ENCODE measurements at regions not wholly inside any gene's neighbourhood (a gene's known extent, or its start where the extent isn't known, plus 50 kb on each side); places are given as distances from the start of the nearest gene placed in this dataset.

GRCh38 chr10:78980354-78980753 lies 88.4 kb upstream of the ZMIZ1 start:
- Histone ChIP-seq H3K9me2 (ENCODE audit: insufficient read depth, low read length) (no peaks in the 10 kb centered on the region), H3K79me2 (ENCODE audit: insufficient read depth, low read depth, low read length) (no peaks in the 10 kb centered on the region), H4K20me1 (ENCODE audit: insufficient read depth, low read length) (no peaks in the 10 kb centered on the region), H3K36me3 (ENCODE audit: insufficient read depth, low read length) (no peaks in the 10 kb centered on the region), H2AFZ (ENCODE audit: low read length) (no peak overlapping the region), H3K4me3 (ENCODE audit: low read depth, low read length, poor library complexity, severe bottlenecking) (no peak overlapping the region), H3K9me3 (ENCODE audit: low read length) (no peaks in the 10 kb centered on the region), H3K4me2 (ENCODE audit: low read length) (no peak overlapping the region), H3K27ac (ENCODE audit: low read depth, low read length, poor library complexity, severe bottlenecking) (no peak overlapping the region), H3K4me1 (ENCODE audit: insufficient read depth, low read length, poor library complexity, severe bottlenecking) (peaks cover 4% of the 10 kb centered on the region)
- no peak for DNase-seq (ENCODE audit: low spot score)
- intact Hi-C loops (cut with micrococcal nuclease; ENCODE audit: unreplicated experiment), result no loop called here
- ChIA-PET POLR2A (no interaction called here), CTCF (ENCODE audit: unreplicated experiment) (no interaction called here)
- no TSS peak for BruUV-seq (replicated peaks)
- TF ChIP-seq EZH2phosphoT487 (IDR thresholded peaks at IDR 0.05; ENCODE audit: borderline replicate concordance, low read depth, low read length) (no peak), CTCF (conservative IDR thresholded peaks at IDR 0.05; ENCODE audit: low read length) (no peak)

- H3K4me1 ChIP-seq (ENCODE audit: insufficient read depth, low read length, poor library complexity, severe bottlenecking), result peaks cover 4% of the 10 kb centered on the region
- H3K9me3 ChIP-seq (ENCODE audit: low read length), result no peaks in the 10 kb centered on the region
- POLR2A ChIA-PET, result no interaction called here
- no peak for DNase-seq (ENCODE audit: low spot score)
- H3K4me2 ChIP-seq (ENCODE audit: low read length), result no peak overlapping the region
- TF ChIP-seq CTCF (conservative IDR thresholded peaks at IDR 0.05; ENCODE audit: low read length) (no peak), EZH2phosphoT487 (IDR thresholded peaks at IDR 0.05; ENCODE audit: borderline replicate concordance, low read depth, low read length) (no peak)
- no peak overlapping the region for H2AFZ ChIP-seq (ENCODE audit: low read length)
- no peak overlapping the region for H3K4me3 ChIP-seq (ENCODE audit: low read depth, low read length, poor library complexity, severe bottlenecking)
- no peaks in the 10 kb centered on the region for H3K79me2 ChIP-seq (ENCODE audit: insufficient read depth, low read depth, low read length)
- no TSS peak for BruUV-seq (replicated peaks)
- no peaks in the 10 kb centered on the region for H3K36me3 ChIP-seq (ENCODE audit: insufficient read depth, low read length)
- intact Hi-C loops (cut with micrococcal nuclease; ENCODE audit: unreplicated experiment), result no loop called here
- H3K27ac ChIP-seq (ENCODE audit: low read depth, low read length, poor library complexity, severe bottlenecking), result no peak overlapping the region
- CTCF ChIA-PET (ENCODE audit: unreplicated experiment), result no interaction called here
- no peaks in the 10 kb centered on the region for H3K9me2 ChIP-seq (ENCODE audit: insufficient read depth, low read length)
- no peaks in the 10 kb centered on the region for H4K20me1 ChIP-seq (ENCODE audit: insufficient read depth, low read length)
Observed at GRCh38 chr10:78980815-78981214, 88.0 kb upstream of the ZMIZ1 start.

- Histone ChIP-seq H4K20me1 (ENCODE audit: insufficient read depth, low read length) (no peaks in the 10 kb centered on the region), H3K4me1 (ENCODE audit: insufficient read depth, low read length, poor library complexity, severe bottlenecking) (peaks cover 4% of the 10 kb centered on the region), H3K9me2 (ENCODE audit: insufficient read depth, low read length) (no peaks in the 10 kb centered on the region), H3K9me3 (ENCODE audit: low read length) (no peaks in the 10 kb centered on the region), H3K79me2 (ENCODE audit: insufficient read depth, low read depth, low read length) (no peaks in the 10 kb centered on the region), H3K4me2 (ENCODE audit: low read length) (no peak overlapping the region), H3K27ac (ENCODE audit: low read depth, low read length, poor library complexity, severe bottlenecking) (no peak overlapping the region), H3K4me3 (ENCODE audit: low read depth, low read length, poor library complexity, severe bottlenecking) (no peak overlapping the region), H3K36me3 (ENCODE audit: insufficient read depth, low read length) (no peaks in the 10 kb centered on the region), H2AFZ (ENCODE audit: low read length) (no peak overlapping the region)
- TF ChIP-seq EZH2phosphoT487 (IDR thresholded peaks at IDR 0.05; ENCODE audit: borderline replicate concordance, low read depth, low read length), result no peak
- TF ChIP-seq CTCF (conservative IDR thresholded peaks at IDR 0.05; ENCODE audit: low read length), result no peak
- DNase-seq (ENCODE audit: low spot score), result peak; percentile 34
- no TSS peak for BruUV-seq (replicated peaks)
- ChIA-PET POLR2A (interaction anchor here (1.6 kb wide), 1 partner anchor 41 kb away, joined by 3 read pairs; no protein-coding TSS in a partner anchor), CTCF (ENCODE audit: unreplicated experiment) (no interaction called here)
- intact Hi-C loops (cut with micrococcal nuclease; ENCODE audit: unreplicated experiment), result no loop called here
Observed at GRCh38 chr10:78981257-78981969, 87.4 kb upstream of the ZMIZ1 start.

Data from OCI-LY7 (cell line).